NCI-H446 (cell line): ENCODE measurements at regions not wholly inside any gene's neighbourhood (a gene's known extent, or its start where the extent isn't known, plus 50 kb on each side); places are given as distances from the start of the nearest gene placed in this dataset.
"Not testable (repeated sequence)": the region's sequence is repeated elsewhere in the genome, so short reads cannot be mapped to it uniquely, and the experiment has no call there.

ENCODE experiments used
- DNase-seq, 2 experiments: peaks; one replicate each; lab custom pipeline; 2025; lab: John Stamatoyannopoulos, UW

GRCh38 chr11:35046681-35047080 is 92.3 kb upstream of the CD44 start:
- no peak for DNase-seq

- no peak for DNase-seq
Measured at GRCh38 chr11:35047179-35047578, 91.8 kb upstream of the CD44 start.

- no peak for DNase-seq
Measured at GRCh38 chr11:35047769-35048168, 91.2 kb upstream of the CD44 start.

GRCh38 chr11:35048346-35048745 is 90.6 kb upstream of the CD44 start:
- DNase-seq: not testable (repeated sequence)

GRCh38 chr11:35049859-35050531 is 89.0 kb upstream of the CD44 start:
- DNase-seq: no peak

- no peak for DNase-seq
Measured at GRCh38 chr11:35050541-35050995, 88.4 kb upstream of the CD44 start.

GRCh38 chr11:35056391-35057093 is 82.4 kb upstream of the CD44 start:
- no peak for DNase-seq

GRCh38 chr11:35057926-35058668 is 80.9 kb upstream of the CD44 start:
- no peak for DNase-seq

GRCh38 chr11:35058669-35059434 is 80.1 kb upstream of the CD44 start:
- DNase-seq: no peak

GRCh38 chr11:35061516-35062440 is 77.2 kb upstream of the CD44 start:
- DNase-seq: no peak

GRCh38 chr11:35063488-35063931 is 75.5 kb upstream of the CD44 start:
- no peak for DNase-seq

GRCh38 chr11:35064114-35064800 is 74.7 kb upstream of the CD44 start:
- no peak for DNase-seq

GRCh38 chr11:35065566-35065965 is 73.4 kb upstream of the CD44 start:
- DNase-seq: no peak

- no peak for DNase-seq
Measured at GRCh38 chr11:35066030-35066429, 72.9 kb upstream of the CD44 start.

- no peak for DNase-seq
Measured at GRCh38 chr11:35066783-35067423, 72.1 kb upstream of the CD44 start.

GRCh38 chr11:35071722-35072121 is 67.2 kb upstream of the CD44 start:
- DNase-seq: no peak

GRCh38 chr11:35073691-35074419 is 65.1 kb upstream of the CD44 start:
- DNase-seq: no peak

- DNase-seq: no peak
Measured at GRCh38 chr11:35076201-35077100, 62.5 kb upstream of the CD44 start.
